Activated naive CD4-positive, alpha-beta T cell treated with anti-CD3 and anti-CD28 coated beads, Interleukin-2, amount 10 ng/mL, durations not matched to agents 7 days and 5 days (primary cell): ENCODE measurements at regions not wholly inside any gene's neighbourhood (a gene's known extent, or its start where the extent isn't known, plus 50 kb on each side); places are given as distances from the start of the nearest gene placed in this dataset.
"Not testable (repeated sequence)": the region's sequence is repeated elsewhere in the genome, so short reads cannot be mapped to it uniquely, and the experiment has no call there.

Experiments
- CTCF ChIA-PET: fragments of 350-600 bp; sonication (Branson Sonifier 250); formaldehyde crosslinking; loops from one replicate; lab custom pipeline; 2021; ENCODE audit warnings: antibody characterized with exemption; lab: Charles Lee
- DNase-seq: peaks from one replicate; pipeline ENCODE4 v3.0.0-alpha.2; 2020
- H3K27ac Mint-ChIP-seq: one replicate; pipeline ENCODE4 v1.8.0; 2021; ENCODE audit warnings: mild to moderate bottlenecking, moderate library complexity, mixed read lengths
- H3K27me3 Mint-ChIP-seq: one replicate; pipeline ENCODE4 v1.8.0; 2021; ENCODE audit warnings: mild to moderate bottlenecking, mixed read lengths
- H3K36me3 Mint-ChIP-seq: one replicate; pipeline ENCODE4 v1.8.0; 2021; ENCODE audit warnings: mixed read lengths
- H3K4me1 Mint-ChIP-seq: one replicate; pipeline ENCODE4 v1.8.0; 2021; ENCODE audit warnings: mixed read lengths
- H3K4me3 Mint-ChIP-seq: one replicate; pipeline ENCODE4 v1.8.0; 2021; ENCODE audit warnings: mild to moderate bottlenecking, moderate library complexity, mixed read lengths
- H3K9me3 Mint-ChIP-seq: one replicate; pipeline ENCODE4 v1.8.0; 2021; ENCODE audit warnings: mixed read lengths

DNA sequence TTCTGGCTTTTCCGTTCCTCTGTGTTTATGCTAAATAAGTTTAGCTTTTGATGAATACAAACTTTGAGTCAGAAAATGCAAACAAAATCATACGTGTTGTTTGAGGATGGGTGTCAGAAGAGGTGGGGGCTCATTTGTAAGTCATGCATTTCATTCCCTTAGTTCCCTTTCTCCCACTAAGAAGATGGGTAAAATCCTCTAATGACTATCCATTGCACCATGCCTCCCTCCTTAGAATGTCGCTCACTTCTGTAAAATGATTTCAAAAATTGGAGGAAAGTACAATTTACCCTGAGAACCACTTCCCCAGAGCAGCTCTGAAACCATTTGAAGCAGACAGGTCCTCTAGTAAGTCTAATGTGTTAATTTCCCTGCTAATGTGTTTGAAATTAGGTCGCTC is 629.6 kb upstream of the VRK2 start:
- Mint-ChIP-seq H3K27me3 (no peaks in the 10 kb centered on the region), H3K4me1 (no peaks in the 10 kb centered on the region), H3K4me3 (no peak overlapping the region), H3K36me3 (no peaks in the 10 kb centered on the region), H3K27ac (no peak overlapping the region), H3K9me3 (peaks cover 18% of the 10 kb centered on the region)
- CTCF ChIA-PET: no interaction called here
- DNase-seq: no peak

DNA sequence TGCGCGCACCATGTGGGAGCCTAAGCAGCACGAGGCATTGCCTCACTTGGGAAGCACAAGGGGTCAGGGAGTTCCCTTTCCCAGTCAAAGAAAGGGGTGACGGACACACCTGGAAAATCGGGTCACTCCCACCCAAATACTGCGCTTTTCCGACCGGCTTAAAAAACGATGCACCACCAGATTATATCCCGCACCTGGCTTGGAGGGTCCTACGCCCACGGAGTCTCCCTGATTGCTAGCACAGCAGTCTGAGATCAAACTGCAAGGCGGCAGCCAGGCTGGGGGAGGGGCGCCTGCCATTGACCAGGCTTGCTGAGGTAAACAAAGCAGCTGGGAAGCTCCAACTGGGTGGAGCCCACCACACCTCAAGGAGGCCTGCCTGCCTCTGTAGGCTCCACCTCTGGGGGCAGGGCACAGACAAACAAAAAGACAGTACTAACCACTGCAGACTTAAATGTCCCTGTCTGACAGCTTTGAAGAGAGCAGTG is 627.7 kb upstream of the VRK2 start:
- H3K9me3 Mint-ChIP-seq: peaks cover 11% of the 10 kb centered on the region
- H3K27ac Mint-ChIP-seq, H3K36me3 Mint-ChIP-seq, DNase-seq, CTCF ChIA-PET, H3K4me1 Mint-ChIP-seq, H3K4me3 Mint-ChIP-seq, H3K27me3 Mint-ChIP-seq: not testable (repeated sequence)

DNA sequence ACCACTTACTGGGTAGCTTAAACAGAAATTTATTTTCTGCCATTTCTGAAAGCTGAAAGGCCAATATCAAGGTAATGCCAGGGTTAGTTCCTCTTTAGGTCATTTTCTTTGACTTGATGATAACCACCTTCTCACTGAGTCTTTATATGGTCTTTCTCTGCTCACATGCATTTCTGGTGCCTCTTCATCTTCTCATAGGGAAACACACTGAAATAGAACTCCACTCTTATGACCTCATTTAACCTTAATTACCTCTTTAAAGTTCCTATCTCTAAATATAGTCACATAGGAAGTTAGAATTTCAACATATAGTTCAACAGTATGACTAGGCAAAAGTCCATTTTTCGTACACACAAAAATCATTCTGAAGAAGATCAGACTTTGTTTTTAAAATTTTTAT is 616.8 kb upstream of the VRK2 start:
- Mint-ChIP-seq H3K27me3 (no peaks in the 10 kb centered on the region), H3K27ac (no peak overlapping the region), H3K36me3 (no peaks in the 10 kb centered on the region), H3K4me3 (no peak overlapping the region), H3K4me1 (no peaks in the 10 kb centered on the region), H3K9me3 (peaks cover 6% of the 10 kb centered on the region)
- DNase-seq: no peak
- CTCF ChIA-PET: no interaction called here

DNA sequence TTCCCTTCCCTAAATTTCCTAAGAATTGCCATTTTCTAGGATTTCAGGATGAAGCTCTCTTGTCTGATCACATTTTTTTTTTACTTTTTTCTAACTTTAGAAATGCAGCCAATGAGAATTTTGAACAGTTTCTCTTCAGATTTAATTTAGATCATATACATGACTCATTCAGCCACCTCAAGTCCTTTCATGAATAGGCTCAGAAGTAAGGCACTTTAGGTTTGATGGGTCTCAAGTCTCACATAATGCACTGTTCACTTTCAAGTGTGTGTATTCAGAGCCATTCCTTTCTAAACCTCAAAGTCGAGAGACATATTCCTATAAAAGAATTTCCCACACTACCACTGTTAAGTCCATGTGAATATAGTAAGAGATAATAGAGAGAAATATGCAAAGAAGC is 614.1 kb upstream of the VRK2 start:
- Mint-ChIP-seq H3K4me1 (no peaks in the 10 kb centered on the region), H3K27ac (no peak overlapping the region), H3K4me3 (no peak overlapping the region), H3K9me3 (peaks cover 8% of the 10 kb centered on the region), H3K36me3 (no peaks in the 10 kb centered on the region), H3K27me3 (no peaks in the 10 kb centered on the region)
- CTCF ChIA-PET: no interaction called here
- no peak for DNase-seq

DNA sequence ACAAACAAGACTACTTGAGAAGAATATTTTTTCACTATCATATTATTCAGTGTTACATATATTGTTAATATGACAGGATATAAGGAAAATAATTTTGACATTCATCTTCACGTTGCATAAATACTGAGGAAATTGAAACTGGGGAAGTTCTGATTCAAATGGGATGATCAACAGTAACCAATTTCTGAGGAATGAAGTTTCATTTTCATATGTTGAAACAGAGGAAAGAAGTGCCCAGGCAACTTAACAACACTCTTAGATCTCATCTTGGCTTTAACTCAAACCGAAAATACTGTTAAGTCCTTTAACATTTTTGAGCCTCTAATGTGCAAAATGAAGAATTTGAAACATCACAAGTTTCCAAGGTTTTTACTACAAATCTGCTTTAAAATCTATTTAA is 612.2 kb upstream of the VRK2 start:
- no peak for DNase-seq
- no peaks in the 10 kb centered on the region for H3K4me1 Mint-ChIP-seq
- H3K27ac Mint-ChIP-seq: no peak overlapping the region
- no peaks in the 10 kb centered on the region for H3K27me3 Mint-ChIP-seq
- H3K9me3 Mint-ChIP-seq: peaks cover 8% of the 10 kb centered on the region
- CTCF ChIA-PET: no interaction called here
- H3K4me3 Mint-ChIP-seq: no peak overlapping the region
- no peaks in the 10 kb centered on the region for H3K36me3 Mint-ChIP-seq

DNA sequence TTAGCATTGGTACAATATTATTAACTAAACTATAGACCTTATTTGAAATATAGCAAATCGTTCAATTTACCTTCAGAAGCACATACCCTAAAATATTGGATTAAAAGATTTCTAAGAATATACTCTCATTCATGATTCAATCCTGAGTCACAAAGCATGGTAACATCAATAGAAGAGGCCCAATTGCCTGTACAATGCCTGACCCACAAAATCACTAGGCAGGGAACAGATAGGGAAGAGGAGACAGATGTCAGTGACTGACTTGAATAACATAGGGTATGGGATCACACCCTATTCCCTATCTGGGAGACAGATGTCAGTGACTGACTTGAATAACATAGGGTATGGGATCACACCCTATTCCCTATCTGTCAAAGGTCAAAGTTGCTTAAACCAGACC is 611.6 kb upstream of the VRK2 start:
- no peaks in the 10 kb centered on the region for H3K4me1 Mint-ChIP-seq
- CTCF ChIA-PET: no interaction called here
- H3K36me3 Mint-ChIP-seq: no peaks in the 10 kb centered on the region
- H3K4me3 Mint-ChIP-seq: no peak overlapping the region
- no peak overlapping the region for H3K27ac Mint-ChIP-seq
- H3K27me3 Mint-ChIP-seq: no peaks in the 10 kb centered on the region
- DNase-seq: no peak
- peaks cover 8% of the 10 kb centered on the region for H3K9me3 Mint-ChIP-seq

DNA sequence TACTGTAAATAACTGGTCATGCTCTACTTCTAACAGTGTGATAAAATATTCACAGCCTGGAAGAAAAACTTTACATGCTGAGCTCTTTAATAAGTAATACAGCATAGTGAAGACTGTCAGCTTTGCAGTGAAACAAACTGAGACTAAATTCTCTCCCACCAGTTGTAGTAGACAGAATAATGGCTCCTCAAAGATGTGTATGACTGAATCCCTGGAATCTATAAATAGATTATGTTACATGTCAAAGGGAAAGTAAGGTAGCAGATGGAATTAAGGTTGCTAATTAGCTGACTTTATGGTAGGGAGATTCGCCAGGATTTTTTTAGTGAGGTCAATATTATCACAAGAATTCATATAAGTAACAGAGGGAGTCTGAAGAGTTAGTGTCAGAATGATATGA is 609.5 kb upstream of the VRK2 start:
- no peak for DNase-seq
- Mint-ChIP-seq H3K4me3 (no peak overlapping the region), H3K9me3 (peaks cover 2% of the 10 kb centered on the region), H3K27ac (no peak overlapping the region), H3K36me3 (no peaks in the 10 kb centered on the region), H3K27me3 (no peaks in the 10 kb centered on the region), H3K4me1 (no peaks in the 10 kb centered on the region)
- CTCF ChIA-PET: no interaction called here

DNA sequence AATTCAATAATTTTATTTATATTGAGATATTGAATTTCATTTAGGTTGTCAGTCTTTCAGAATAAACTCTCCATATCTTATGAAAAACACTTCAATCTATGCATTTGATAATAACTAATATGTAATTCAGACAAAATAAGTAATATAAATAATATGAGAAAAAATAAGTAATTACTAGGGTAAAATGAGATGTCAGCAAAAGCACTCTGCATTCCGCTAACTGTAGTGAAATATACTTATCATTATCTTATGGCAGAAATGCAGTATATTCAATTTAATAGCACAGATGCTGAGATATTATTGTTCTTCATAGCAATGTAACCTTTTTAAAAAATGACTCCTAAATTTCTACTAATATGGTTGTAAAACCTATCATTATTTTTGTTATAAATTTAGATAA is 606.2 kb upstream of the VRK2 start:
- no peaks in the 10 kb centered on the region for H3K27me3 Mint-ChIP-seq
- H3K4me1 Mint-ChIP-seq: no peaks in the 10 kb centered on the region
- H3K27ac Mint-ChIP-seq: no peak overlapping the region
- peaks cover 9% of the 10 kb centered on the region for H3K9me3 Mint-ChIP-seq
- CTCF ChIA-PET: no interaction called here
- no peak overlapping the region for H3K4me3 Mint-ChIP-seq
- no peaks in the 10 kb centered on the region for H3K36me3 Mint-ChIP-seq
- no peak for DNase-seq

DNA sequence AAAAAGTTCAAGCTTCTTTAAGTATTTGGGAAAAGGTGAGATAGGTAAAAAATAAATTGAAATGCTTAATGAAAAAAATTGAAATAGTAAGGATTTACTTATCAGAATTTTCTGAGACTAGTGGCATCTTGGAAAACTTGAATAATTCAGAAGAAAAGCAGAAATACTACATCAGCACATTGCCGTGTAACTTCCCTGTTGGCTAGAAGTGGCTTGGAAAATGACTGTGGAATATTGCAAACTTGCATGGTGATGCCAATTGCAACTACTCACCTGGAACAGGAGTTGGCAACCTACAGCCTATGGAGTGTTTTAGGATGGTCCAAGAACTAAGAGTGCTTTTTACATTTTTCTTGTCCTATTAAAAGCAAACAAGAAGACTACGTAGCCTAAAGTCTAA is 603.5 kb upstream of the VRK2 start:
- peaks cover 7% of the 10 kb centered on the region for H3K9me3 Mint-ChIP-seq
- H3K4me1 Mint-ChIP-seq: no peaks in the 10 kb centered on the region
- no peak overlapping the region for H3K4me3 Mint-ChIP-seq
- H3K27me3 Mint-ChIP-seq: no peaks in the 10 kb centered on the region
- no peak overlapping the region for H3K27ac Mint-ChIP-seq
- H3K36me3 Mint-ChIP-seq: no peaks in the 10 kb centered on the region
- CTCF ChIA-PET: no interaction called here
- DNase-seq: no peak

DNA sequence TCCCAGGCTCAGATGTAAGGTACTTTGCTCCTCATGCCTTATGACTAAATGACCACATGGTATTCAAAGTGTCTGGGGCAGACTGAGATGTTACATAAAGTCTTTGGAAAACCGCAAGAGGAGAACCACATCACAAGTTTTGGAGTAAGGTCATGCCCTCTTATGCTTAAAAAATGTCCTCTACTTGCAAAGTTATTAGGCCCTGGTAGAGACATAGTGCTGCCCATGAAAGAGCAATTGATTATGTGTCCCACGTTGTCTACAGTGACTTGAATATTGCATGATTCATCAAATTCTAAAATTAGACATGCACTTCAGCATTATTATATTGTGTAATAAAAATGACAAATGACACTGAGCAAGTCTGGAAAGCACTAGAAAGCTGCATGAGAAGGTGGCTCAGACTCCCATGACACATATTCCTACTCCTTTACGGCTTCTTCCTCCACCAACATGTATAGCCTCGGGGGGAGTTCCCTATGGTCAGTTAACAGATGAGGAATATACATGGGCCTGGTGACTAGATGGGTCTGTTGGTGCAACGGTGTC is 602.6 kb upstream of the VRK2 start:
- Mint-ChIP-seq H3K36me3 (no peaks in the 10 kb centered on the region), H3K4me3 (no peak overlapping the region), H3K9me3 (peaks cover 7% of the 10 kb centered on the region), H3K27ac (no peak overlapping the region), H3K4me1 (no peaks in the 10 kb centered on the region), H3K27me3 (no peaks in the 10 kb centered on the region)
- CTCF ChIA-PET: no interaction called here
- no peak for DNase-seq

DNA sequence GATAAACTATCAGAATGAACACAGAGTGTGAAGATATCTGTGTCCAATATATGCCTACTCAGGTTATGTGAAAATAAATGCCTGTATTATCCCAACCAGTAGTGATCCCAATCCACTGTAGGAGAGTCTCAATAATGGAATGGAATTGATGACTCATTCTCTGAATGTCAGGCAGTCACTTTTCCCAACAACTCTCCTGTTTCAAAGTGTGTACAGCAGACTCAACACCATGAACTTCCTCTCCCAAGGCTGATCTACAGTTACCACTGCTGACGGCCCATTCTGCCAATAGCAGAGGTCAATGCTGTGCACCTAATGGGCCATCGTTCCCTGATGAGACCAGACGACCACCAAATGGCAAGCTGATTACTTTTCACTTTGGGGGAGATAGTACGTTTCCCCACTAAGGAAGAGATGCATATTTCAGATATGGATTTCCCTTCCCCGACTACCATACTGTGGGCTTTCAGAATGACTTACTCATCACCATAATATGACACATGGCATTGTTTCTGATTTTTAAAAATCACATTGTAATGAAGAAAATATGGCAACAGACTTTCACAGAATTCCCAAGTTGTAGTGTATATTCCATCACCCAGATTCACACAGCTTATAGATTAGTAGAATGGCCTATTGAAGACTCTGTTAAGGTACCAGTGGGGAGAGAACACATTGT is 601.7 kb upstream of the VRK2 start:
- H3K36me3 Mint-ChIP-seq: no peaks in the 10 kb centered on the region
- CTCF ChIA-PET: no interaction called here
- H3K27ac Mint-ChIP-seq: no peak overlapping the region
- H3K9me3 Mint-ChIP-seq: peaks cover 7% of the 10 kb centered on the region
- DNase-seq: no peak
- no peaks in the 10 kb centered on the region for H3K27me3 Mint-ChIP-seq
- no peak overlapping the region for H3K4me3 Mint-ChIP-seq
- no peaks in the 10 kb centered on the region for H3K4me1 Mint-ChIP-seq

DNA sequence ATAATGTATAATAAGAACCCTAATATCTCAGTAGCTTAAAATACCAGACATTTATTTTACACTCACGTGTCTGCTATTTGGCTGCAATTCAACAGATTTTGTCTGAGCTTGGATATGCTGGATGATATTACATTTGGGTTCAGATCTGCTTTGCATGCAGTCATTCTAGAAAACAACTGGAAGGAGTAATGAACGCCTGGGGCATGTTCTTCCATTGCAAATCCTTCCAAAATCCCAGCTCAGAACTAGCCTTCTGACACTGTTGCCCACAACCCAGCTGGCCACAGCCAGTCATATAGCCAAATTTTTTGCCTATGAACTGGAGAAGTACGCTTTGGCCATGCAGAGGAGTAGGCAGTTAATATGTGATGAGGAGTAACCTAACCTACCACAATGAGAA is 597.8 kb upstream of the VRK2 start:
- Mint-ChIP-seq H3K4me3 (no peak overlapping the region), H3K4me1 (no peaks in the 10 kb centered on the region), H3K36me3 (no peaks in the 10 kb centered on the region), H3K27ac (no peak overlapping the region), H3K27me3 (no peaks in the 10 kb centered on the region), H3K9me3 (peaks cover 7% of the 10 kb centered on the region)
- no peak for DNase-seq
- CTCF ChIA-PET: no interaction called here

DNA sequence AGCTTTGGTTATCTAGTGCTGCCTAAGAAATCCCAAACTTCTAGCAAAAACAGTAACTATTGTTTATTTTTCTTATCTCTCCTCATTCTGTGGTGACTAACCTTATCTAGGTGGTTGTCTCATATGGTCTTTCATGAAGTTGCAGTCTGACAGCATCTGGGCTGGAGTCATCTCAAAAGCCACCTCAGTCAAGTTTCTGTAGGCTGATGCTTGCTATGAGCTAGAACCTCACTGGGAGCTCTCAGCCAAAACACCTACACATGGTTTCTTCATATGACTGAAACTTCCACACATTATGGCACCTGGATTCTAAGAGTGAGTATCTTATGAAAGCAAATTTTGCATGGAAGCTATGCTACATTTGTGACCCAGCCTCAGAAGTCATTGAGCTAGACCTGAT is 596.4 kb upstream of the VRK2 start:
- H3K4me1 Mint-ChIP-seq: no peaks in the 10 kb centered on the region
- CTCF ChIA-PET: no interaction called here
- peaks cover under 1% of the 10 kb centered on the region for H3K9me3 Mint-ChIP-seq
- no peaks in the 10 kb centered on the region for H3K27me3 Mint-ChIP-seq
- H3K27ac Mint-ChIP-seq: no peak overlapping the region
- no peaks in the 10 kb centered on the region for H3K36me3 Mint-ChIP-seq
- DNase-seq: no peak
- H3K4me3 Mint-ChIP-seq: no peak overlapping the region

DNA sequence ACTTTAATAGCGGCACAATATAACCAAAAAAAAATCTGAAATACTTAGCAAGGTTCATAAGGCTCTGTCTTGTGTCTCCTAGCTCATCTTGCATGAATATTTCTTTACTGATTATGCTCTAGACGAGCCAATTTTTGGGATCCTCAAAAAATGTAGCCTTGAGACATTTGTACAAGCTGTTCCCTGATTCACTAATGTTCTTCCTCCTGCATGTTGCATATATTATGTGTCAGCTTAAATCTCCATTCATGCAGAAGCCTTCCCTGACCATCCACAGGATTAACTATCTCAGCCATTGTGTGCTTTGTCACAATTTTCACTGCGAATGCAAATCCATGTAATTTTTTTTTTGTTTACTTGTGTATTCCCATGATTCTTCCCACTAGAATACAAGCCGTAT is 594.0 kb upstream of the VRK2 start:
- Mint-ChIP-seq H3K36me3 (no peaks in the 10 kb centered on the region), H3K9me3 (no peaks in the 10 kb centered on the region), H3K27ac (no peak overlapping the region), H3K4me1 (no peaks in the 10 kb centered on the region), H3K27me3 (no peaks in the 10 kb centered on the region), H3K4me3 (no peak overlapping the region)
- CTCF ChIA-PET: interaction anchor here (0.7 kb wide), 1 partner anchor 102 kb away, joined by 3 read pairs; no protein-coding TSS in a partner anchor
- DNase-seq: no peak

DNA sequence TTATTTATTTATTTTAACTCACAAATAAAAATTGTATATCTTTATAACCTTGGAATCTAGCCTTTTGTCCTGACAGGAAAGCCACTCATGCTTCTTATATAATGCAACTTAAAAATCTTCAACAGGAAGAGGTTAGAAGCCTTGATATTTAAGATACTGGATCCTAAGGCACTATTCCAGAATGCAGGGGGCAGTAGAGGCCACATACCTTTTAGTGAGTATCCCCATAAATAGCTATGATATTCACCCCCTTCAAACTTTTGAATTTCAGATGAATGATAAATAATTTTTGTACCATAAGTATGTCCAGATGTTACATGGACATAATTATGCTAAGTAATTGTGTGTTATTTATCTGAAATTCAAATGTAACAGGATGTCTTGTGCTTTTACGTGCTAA is 592.7 kb upstream of the VRK2 start:
- no peaks in the 10 kb centered on the region for H3K9me3 Mint-ChIP-seq
- no peak overlapping the region for H3K4me3 Mint-ChIP-seq
- no peak for DNase-seq
- no peaks in the 10 kb centered on the region for H3K27me3 Mint-ChIP-seq
- H3K27ac Mint-ChIP-seq: no peak overlapping the region
- CTCF ChIA-PET: no interaction called here
- no peaks in the 10 kb centered on the region for H3K4me1 Mint-ChIP-seq
- no peaks in the 10 kb centered on the region for H3K36me3 Mint-ChIP-seq
